Femur (tissue), 1 donor: ENCODE measurements at regions not wholly inside any gene's neighbourhood (a gene's known extent, or its start where the extent isn't known, plus 50 kb on each side); places are given as distances from the start of the nearest gene placed in this dataset.

ENCODE experiments used
- DNase-seq: peaks from one replicate; pipeline ENCODE4 v3.0.0-alpha.2; 2017

- no peak for DNase-seq
These were observed 53.1 kb upstream of the ANKRD55 start for GRCh38 chr5:56286015-56286884.

- no peak for DNase-seq
These were observed 49.8 kb upstream of the ANKRD55 start for GRCh38 chr5:56282951-56283350.
